Type B pancreatic cell (in vitro differentiated cells): ENCODE measurements at regions not wholly inside any gene's neighbourhood (a gene's known extent, or its start where the extent isn't known, plus 50 kb on each side); places are given as distances from the start of the nearest gene placed in this dataset.

Experiments used
- DNase-seq: peaks from one replicate; pipeline ENCODE4 v3.0.0; 2021; ENCODE audit warnings: mixed read lengths; ENCODE audit not compliant: unreplicated experiment; ENCODE audit errors: extremely low spot score
- H3K27ac Mint-ChIP-seq: 2 replicates; pipeline ENCODE4 v1.8.0; 2021; ENCODE audit warnings: mild to moderate bottlenecking, mixed read lengths
- H3K27me3 Mint-ChIP-seq: 2 replicates; pipeline ENCODE4 v1.8.0; 2021; ENCODE audit warnings: mixed read lengths
- H3K36me3 Mint-ChIP-seq: 2 replicates; pipeline ENCODE4 v1.8.0; 2021; ENCODE audit warnings: mixed read lengths
- H3K4me1 Mint-ChIP-seq: one replicate; pipeline ENCODE4 v1.8.0; 2021; ENCODE audit warnings: mixed read lengths; ENCODE audit not compliant: unreplicated experiment
- H3K4me3 Mint-ChIP-seq: 2 replicates; pipeline ENCODE4 v1.8.0; 2021; ENCODE audit warnings: mild to moderate bottlenecking, mixed read lengths
- H3K9me3 Mint-ChIP-seq: 2 replicates; pipeline ENCODE4 v1.8.0; 2021; ENCODE audit warnings: mixed read lengths
- CTCF ChIP-seq: fragments of 200-600 bp; sonication (generic); conservative IDR thresholded peaks from 2 replicates; pipeline ENCODE4 v1.5.0; 2021; ENCODE audit warnings: antibody characterized with exemption, mild to moderate bottlenecking

- no peak for DNase-seq
- no peak for TF ChIP-seq CTCF
- Mint-ChIP-seq H3K36me3 (no peaks in the 10 kb centered on the region), H3K27ac (no peak overlapping the region), H3K4me1 (no peaks in the 10 kb centered on the region), H3K27me3 (no peaks in the 10 kb centered on the region), H3K9me3 (no peaks in the 10 kb centered on the region), H3K4me3 (no peak overlapping the region)
These were observed 66.7 kb upstream of the ARHGEF7 start for GRCh38 chr13:111048387-111048786.

GRCh38 chr13:111047326-111047725 lies 67.8 kb upstream of the ARHGEF7 start:
- Mint-ChIP-seq H3K27ac (no peak overlapping the region), H3K9me3 (no peaks in the 10 kb centered on the region), H3K27me3 (peaks cover under 1% of the 10 kb centered on the region), H3K36me3 (no peaks in the 10 kb centered on the region), H3K4me1 (no peaks in the 10 kb centered on the region), H3K4me3 (no peak overlapping the region)
- DNase-seq, result no peak
- TF ChIP-seq CTCF, result no peak

- H3K36me3 Mint-ChIP-seq, result no peaks in the 10 kb centered on the region
- no peaks in the 10 kb centered on the region for H3K4me1 Mint-ChIP-seq
- peak; percentile 35 for TF ChIP-seq CTCF
- peaks cover 7% of the 10 kb centered on the region for H3K27me3 Mint-ChIP-seq
- H3K27ac Mint-ChIP-seq, result no peak overlapping the region
- H3K4me3 Mint-ChIP-seq, result no peak overlapping the region
- no peak for DNase-seq
- no peaks in the 10 kb centered on the region for H3K9me3 Mint-ChIP-seq
These were observed 68.4 kb upstream of the ARHGEF7 start for GRCh38 chr13:111046590-111047141.

- Mint-ChIP-seq H3K27me3 (peaks cover 8% of the 10 kb centered on the region), H3K27ac (no peak overlapping the region), H3K4me3 (no peak overlapping the region), H3K36me3 (no peaks in the 10 kb centered on the region), H3K9me3 (no peaks in the 10 kb centered on the region), H3K4me1 (no peaks in the 10 kb centered on the region)
- no peak for TF ChIP-seq CTCF
- no peak for DNase-seq
These were observed 69.9 kb upstream of the ARHGEF7 start for GRCh38 chr13:111045170-111045569.

DNA sequence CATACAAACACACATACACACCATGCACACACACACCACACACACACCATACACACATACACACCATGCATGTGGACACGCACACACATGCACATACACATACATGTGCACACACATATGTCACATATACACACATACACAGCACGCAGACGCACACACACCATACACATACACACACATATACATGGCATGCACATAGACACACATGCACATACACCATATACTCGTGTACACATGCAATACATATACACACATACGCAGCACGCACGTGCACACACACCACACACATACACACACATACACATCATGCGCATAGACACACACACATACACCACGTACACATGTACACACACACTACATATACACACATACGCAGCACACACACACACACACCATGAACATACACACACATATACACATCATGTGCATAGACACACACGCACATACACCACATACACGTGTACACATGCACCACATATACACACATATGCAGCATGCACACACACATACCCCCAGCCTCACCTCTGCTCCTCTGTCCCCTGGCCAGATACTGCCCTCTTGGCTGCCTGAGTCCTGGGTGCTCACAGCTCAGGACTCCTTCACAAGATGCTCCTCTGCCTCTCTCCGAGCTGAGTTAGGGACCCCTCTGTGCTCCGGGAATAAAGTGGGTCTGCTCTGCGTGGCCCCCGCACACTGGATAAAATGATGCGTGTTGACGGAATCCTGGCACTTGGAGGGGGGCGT lies 70.9 kb upstream of the ARHGEF7 start:
- H3K27me3 Mint-ChIP-seq, result peaks cover 9% of the 10 kb centered on the region
- DNase-seq, result no peak
- H3K36me3 Mint-ChIP-seq, result no peaks in the 10 kb centered on the region
- H3K9me3 Mint-ChIP-seq, result no peaks in the 10 kb centered on the region
- H3K27ac Mint-ChIP-seq, result no peak overlapping the region
- TF ChIP-seq CTCF, result no peak
- no peak overlapping the region for H3K4me3 Mint-ChIP-seq
- H3K4me1 Mint-ChIP-seq, result no peaks in the 10 kb centered on the region
